ENCODE measurements at regions not wholly inside any gene's neighbourhood (a gene's known extent, or its start where the extent isn't known, plus 50 kb on each side); places are given as distances from the start of the nearest gene placed in this dataset.

GRCh38 chr17:74104921-74105320 lies 98.6 kb upstream of the RPL38 start:
- TF ChIP-seq, protein P1, sequence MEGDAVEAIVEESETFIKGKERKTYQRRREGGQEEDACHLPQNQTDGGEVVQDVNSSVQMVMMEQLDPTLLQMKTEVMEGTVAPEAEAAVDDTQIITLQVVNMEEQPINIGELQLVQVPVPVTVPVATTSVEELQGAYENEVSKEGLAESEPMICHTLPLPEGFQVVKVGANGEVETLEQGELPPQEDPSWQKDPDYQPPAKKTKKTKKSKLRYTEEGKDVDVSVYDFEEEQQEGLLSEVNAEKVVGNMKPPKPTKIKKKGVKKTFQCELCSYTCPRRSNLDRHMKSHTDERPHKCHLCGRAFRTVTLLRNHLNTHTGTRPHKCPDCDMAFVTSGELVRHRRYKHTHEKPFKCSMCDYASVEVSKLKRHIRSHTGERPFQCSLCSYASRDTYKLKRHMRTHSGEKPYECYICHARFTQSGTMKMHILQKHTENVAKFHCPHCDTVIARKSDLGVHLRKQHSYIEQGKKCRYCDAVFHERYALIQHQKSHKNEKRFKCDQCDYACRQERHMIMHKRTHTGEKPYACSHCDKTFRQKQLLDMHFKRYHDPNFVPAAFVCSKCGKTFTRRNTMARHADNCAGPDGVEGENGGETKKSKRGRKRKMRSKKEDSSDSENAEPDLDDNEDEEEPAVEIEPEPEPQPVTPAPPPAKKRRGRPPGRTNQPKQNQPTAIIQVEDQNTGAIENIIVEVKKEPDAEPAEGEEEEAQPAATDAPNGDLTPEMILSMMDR (IDR thresholded peaks at IDR 0.05): no peak
- TF ChIP-seq POLR2A (IDR thresholded peaks at IDR 0.05): no peak
- no peak for TF ChIP-seq EP300 (IDR thresholded peaks at IDR 0.05)
- TF ChIP-seq POLR2AphosphoS5 (IDR thresholded peaks at IDR 0.05): no peak
